Endothelial cell of umbilical vein (primary cell): ENCODE measurements at regions not wholly inside any gene's neighbourhood (a gene's known extent, or its start where the extent isn't known, plus 50 kb on each side); places are given as distances from the start of the nearest gene placed in this dataset.

ENCODE experiments used
- CTCF ChIP-seq, 2 donors: IDR thresholded peaks; 1 replicate in 1 of 2; 2 replicates in 1 of 2; pipeline ENCODE4 v1.5.1; 2011; ENCODE audit warnings: low read length in 2 of 2, mild to moderate bottlenecking in 2 of 2, moderate library complexity in 2 of 2, control low read depth in 1 of 2, inconsistent platforms in 1 of 2, low read depth in 1 of 2; ENCODE audit not compliant: insufficient read depth in 1 of 2; ENCODE audit errors: extremely low read depth in 1 of 2
- POLR2A ChIP-seq: IDR thresholded peaks from 2 replicates; pipeline ENCODE4 v1.6.1; 2012; ENCODE audit warnings: low read depth, mild to moderate bottlenecking, control low read depth, low read length
- POLR2AphosphoS5 ChIP-seq: IDR thresholded peaks from 2 replicates; pipeline ENCODE4 v1.6.1; 2012; ENCODE audit warnings: low read depth, mild to moderate bottlenecking, control low read depth, low read length, moderate library complexity; ENCODE audit not compliant: insufficient read depth

DNA sequence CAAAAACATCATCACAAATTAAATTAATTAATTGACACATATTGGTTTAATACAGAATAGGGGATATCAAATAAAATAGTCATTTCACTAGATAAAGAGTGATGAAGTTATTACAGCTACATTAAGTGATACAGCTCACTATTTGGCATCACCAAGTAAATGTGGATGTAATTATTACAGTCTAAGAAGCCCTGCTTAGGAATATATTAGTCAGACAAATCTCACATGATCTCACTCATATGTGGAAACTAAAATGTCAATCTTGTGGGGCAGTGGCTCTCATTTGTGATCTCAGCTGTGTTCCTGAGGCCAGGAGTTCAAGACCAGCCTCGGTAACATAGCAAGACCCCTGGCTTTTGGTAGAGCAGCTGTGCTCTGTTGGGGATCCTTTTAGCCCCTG, 233.4 kb upstream of the RGMB start:
- TF ChIP-seq POLR2A, result no peak
- TF ChIP-seq POLR2AphosphoS5, result no peak
- TF ChIP-seq CTCF (IDR thresholded peaks at IDR 0.05; ENCODE audit: extremely low read depth in 1 of 2, insufficient read depth in 1 of 2, low read depth in 1 of 2, low read length in 2 of 2), result no peak
